ENCODE measurements at regions not wholly inside any gene's neighbourhood (a gene's known extent, or its start where the extent isn't known, plus 50 kb on each side); places are given as distances from the start of the nearest gene placed in this dataset.
"Not testable (repeated sequence)": the region's sequence is repeated elsewhere in the genome, so short reads cannot be mapped to it uniquely, and the experiment has no call there.

DNA sequence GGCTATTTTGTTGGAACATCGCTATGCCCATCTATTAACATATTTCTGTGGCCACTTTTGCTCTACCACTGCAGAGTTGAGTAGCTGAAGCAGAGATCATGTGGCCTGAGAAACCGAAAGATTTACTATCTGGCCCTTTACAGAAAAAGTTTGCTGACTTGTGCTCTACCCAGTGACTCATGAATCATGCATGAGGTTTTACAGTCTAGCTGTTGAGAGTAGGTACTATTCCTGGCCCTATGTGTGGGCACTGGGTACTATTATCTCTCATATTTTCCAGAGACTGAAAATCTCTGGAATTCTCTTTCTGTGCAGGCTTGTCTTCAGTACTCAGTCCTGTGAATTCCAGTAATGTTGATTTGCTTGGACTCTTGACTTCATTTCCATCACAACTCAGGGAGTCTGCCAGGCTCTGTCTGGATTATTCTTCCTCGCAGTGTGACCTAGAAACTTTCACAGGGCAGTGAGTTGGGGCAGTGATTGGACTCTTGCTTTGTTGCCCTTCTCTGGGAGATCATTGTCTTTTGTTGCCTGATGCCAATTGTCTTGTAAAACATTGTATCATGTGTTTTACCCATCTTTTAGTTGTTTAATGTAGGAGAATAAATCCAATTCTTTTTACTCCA lies 121.3 kb upstream of the PRSS12 start:
- peak; percentile 23 for DNase-seq (ENCODE audit: low read depth)

DNA sequence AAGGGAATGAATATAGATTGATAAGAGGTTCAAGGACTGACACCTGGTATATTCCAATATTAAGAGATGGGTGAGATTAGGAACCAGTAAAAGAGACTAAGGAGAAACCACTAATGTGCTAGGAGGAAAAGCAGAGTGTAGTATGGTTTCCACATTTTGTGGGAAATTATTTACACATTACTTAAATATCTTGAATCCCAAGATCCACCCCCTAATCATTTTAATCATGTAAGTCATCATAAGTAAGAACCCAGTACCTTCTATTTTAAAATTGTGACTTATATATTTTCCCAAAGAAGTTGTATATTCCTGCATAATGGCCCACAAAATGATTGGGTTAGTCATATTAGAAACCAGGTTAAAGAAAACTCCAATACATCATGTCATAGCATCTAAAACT lies 122.0 kb upstream of the PRSS12 start:
- not testable (repeated sequence) for DNase-seq (ENCODE audit: low read depth); H3K4me3 ChIP-seq (ENCODE audit: control insufficient read depth, low read depth, low read length)

More for the DNA sequence above, 121.3 kb upstream of the PRSS12 start:
- not testable (repeated sequence) for H3K4me3 ChIP-seq (ENCODE audit: control insufficient read depth, low read depth, low read length)

GRCh38 chr4:118475901-118476300 lies 123.1 kb upstream of the PRSS12 start:
- DNase-seq (ENCODE audit: low read depth); H3K4me3 ChIP-seq (ENCODE audit: control insufficient read depth, low read depth, low read length): not testable (repeated sequence)

GRCh38 chr4:118477826-118478225 lies 125.0 kb upstream of the PRSS12 start:
- DNase-seq (ENCODE audit: low read depth); H3K4me3 ChIP-seq (ENCODE audit: control insufficient read depth, low read depth, low read length): not testable (repeated sequence)

DNA sequence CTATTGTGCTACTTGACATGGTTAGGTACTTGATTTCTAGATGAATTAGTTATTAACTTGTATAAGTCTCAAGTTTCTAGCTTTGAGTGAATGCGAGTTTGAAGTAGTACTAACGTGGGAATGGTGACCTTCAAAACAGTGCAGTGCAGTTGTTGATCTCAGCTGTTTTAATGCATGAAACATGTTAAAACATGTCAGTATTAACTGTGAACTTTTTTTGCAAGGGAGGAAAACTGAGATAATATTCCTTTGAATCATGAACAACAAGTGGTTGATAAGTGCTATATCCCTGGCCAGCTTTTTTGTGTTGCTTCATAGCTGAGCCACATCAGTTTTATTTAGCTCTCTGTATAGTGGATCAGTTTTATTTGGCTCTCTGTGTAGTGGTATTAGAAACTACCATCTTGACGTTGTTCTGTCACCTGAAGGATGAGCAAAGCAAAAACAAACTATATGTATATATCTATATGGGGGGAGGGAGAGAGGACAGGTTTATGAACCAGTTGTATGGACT lies 133.1 kb upstream of the PRSS12 start:
- not testable (repeated sequence) for DNase-seq (ENCODE audit: low read depth); H3K4me3 ChIP-seq (ENCODE audit: control insufficient read depth, low read depth, low read length)

GRCh38 chr4:118492963-118493362 lies 140.2 kb upstream of the PRSS12 start:
- not testable (repeated sequence) for DNase-seq (ENCODE audit: low read depth); H3K4me3 ChIP-seq (ENCODE audit: control insufficient read depth, low read depth, low read length)

DNA sequence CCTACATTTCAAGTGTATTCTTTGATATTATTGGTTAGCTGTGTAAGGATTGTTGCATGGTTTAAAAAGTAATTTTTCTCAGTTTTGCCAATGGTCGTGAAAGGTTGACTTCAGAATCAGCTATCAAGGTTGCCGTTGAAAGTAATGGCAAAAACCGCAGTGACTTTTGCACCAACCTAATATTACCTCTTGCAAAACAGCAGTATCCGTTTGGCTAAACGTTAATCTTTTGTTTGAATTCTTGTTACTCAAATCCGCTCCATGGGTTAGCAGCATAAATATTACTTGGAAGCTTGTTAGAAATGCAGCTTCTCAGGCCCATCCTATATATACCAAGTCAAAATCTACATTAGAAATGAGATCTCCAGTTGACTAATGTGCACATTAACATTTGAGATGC lies 141.6 kb upstream of the PRSS12 start:
- H3K4me3 ChIP-seq (ENCODE audit: control insufficient read depth, low read depth, low read length); DNase-seq (ENCODE audit: low read depth): not testable (repeated sequence)

GRCh38 chr4:118502967-118503366 lies 150.2 kb upstream of the PRSS12 start:
- not testable (repeated sequence) for H3K4me3 ChIP-seq (ENCODE audit: control insufficient read depth, low read depth, low read length); DNase-seq (ENCODE audit: low read depth)

DNA sequence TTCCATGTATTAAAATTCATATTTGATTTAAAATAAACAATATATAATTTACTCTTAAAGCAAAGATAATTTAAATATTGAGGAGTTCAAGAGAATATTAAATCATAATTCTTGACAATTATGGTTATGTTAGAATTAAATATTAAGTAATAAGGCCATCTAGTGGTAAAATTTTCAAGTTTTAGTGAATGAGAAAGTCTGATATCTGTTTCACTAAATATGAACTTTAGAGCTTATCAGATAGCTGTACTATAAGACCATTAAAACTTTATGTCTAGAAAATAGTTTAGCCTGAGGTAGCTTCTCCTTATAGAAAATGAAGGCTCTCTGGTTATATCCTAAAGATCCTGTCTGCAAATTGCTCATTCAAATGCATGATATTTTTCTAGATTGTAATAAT lies 152.1 kb upstream of the PRSS12 start:
- DNase-seq (ENCODE audit: low read depth); H3K4me3 ChIP-seq (ENCODE audit: control insufficient read depth, low read depth, low read length): not testable (repeated sequence)

DNA sequence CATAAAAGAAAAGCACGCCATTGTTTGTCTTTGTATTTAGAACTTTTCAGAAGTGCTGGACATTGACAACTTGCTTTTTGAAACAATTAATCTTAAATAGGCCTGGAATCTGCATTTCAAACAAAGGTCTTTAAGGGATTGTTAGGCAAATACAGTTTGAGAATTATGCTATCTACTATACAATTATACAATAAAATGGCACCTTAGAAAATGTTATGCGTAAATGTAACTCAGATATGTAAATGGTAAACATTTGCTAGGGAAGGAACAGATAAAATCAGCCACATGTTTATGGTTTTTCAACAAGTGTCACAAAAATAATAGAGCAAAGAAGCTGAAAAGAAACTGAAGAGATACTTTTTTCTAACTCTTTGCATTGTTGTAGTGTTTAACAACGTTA lies 152.7 kb upstream of the PRSS12 start:
- DNase-seq (ENCODE audit: low read depth); H3K4me3 ChIP-seq (ENCODE audit: control insufficient read depth, low read depth, low read length): not testable (repeated sequence)

DNA sequence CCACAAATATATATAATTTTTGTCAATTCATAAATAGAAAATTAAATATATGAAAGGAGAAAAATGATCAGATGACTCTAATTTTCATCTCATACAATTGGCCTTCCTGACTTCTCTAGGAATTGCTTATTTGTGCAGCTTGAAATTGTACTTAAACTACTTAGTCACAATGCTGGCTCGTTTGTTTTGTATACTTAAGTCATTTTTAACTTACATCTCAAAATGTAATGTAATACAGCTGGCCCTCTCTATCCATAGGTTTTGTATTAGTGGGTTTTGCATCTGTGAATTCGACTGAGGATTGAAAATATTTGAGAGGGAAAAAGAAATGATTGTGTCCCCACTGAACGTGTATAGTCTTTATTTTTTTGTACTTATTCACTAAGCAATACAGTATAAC lies 160.1 kb upstream of the PRSS12 start:
- not testable (repeated sequence) for DNase-seq (ENCODE audit: low read depth); H3K4me3 ChIP-seq (ENCODE audit: control insufficient read depth, low read depth, low read length)

DNA sequence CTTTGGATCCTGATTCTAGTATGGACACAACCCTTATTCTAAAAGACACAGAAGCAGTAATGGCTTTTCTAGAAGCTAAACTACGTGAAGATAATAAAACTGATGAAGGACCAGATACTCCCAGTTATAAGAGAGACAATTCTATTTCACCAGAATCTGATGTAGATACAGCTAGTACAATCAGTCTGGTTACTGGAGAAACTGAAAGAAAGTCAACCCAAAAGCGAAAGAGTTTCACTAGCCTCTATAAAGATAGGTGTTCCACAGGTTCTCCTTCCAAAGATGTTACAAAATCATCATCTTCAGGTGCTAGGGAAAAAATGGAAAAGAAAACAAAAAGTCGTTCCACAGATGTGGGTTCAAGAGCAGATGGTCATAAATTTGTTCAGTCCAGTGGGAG lies 161.5 kb upstream of the PRSS12 start:
- not testable (repeated sequence) for DNase-seq (ENCODE audit: low read depth)

GRCh38 chr4:118516107-118516506 lies 163.3 kb upstream of the PRSS12 start:
- not testable (repeated sequence) for H3K4me3 ChIP-seq (ENCODE audit: control insufficient read depth, low read depth, low read length); DNase-seq (ENCODE audit: low read depth)

More for the DNA sequence above, 161.5 kb upstream of the PRSS12 start:
- not testable (repeated sequence) for H3K4me3 ChIP-seq (ENCODE audit: control insufficient read depth, low read depth, low read length)

GRCh38 chr4:118530107-118530506 lies 155.1 kb upstream of the METTL14 start:
- not testable (repeated sequence) for H3K4me3 ChIP-seq (ENCODE audit: control insufficient read depth, low read depth, low read length); DNase-seq (ENCODE audit: low read depth)

GRCh38 chr4:118531947-118532346 lies 153.2 kb upstream of the METTL14 start:
- not testable (repeated sequence) for DNase-seq (ENCODE audit: low read depth); H3K4me3 ChIP-seq (ENCODE audit: control insufficient read depth, low read depth, low read length)

GRCh38 chr4:118535788-118536187 lies 149.4 kb upstream of the METTL14 start:
- H3K4me3 ChIP-seq (ENCODE audit: control insufficient read depth, low read depth, low read length); DNase-seq (ENCODE audit: low read depth): not testable (repeated sequence)

All from AG09309 (cell line).